Lower leg skin (tissue), 4 donors: ENCODE measurements at regions not wholly inside any gene's neighbourhood (a gene's known extent, or its start where the extent isn't known, plus 50 kb on each side); places are given as distances from the start of the nearest gene placed in this dataset.
"Not testable (repeated sequence)": the region's sequence is repeated elsewhere in the genome, so short reads cannot be mapped to it uniquely, and the experiment has no call there.

ENCODE experiments used
- DNase-seq, 2 donors: peaks; one replicate each; pipeline ENCODE4 v3.0.0-alpha.2; 2019; ENCODE audit warnings: low spot score in 2 of 2
- H3K4me3 ChIP-seq: fragments of 200-600 bp; sonication (generic); 2 replicates; pipeline ENCODE4 v1.5.1; 2017; ENCODE audit warnings: mild to moderate bottlenecking, low read depth; ENCODE audit not compliant: poor library complexity, severe bottlenecking
- CTCF ChIP-seq, 3 donors: fragments of 450-650 bp; IDR thresholded peaks; one replicate each; pipeline ENCODE4 v1.5.1; 2016; ENCODE audit warnings: antibody characterized with exemption in 3 of 3, mild to moderate bottlenecking in 3 of 3, moderate library complexity in 2 of 3
- POLR2A ChIP-seq, 2 donors: fragments of 450-650 bp; IDR thresholded peaks; one replicate each; pipeline ENCODE4 v1.6.1; 2016 to 2017; ENCODE audit warnings: antibody characterized with exemption in 2 of 2, mild to moderate bottlenecking in 1 of 2, moderate library complexity in 1 of 2
- WGBS, 2 donors: methylation state at CpG; one replicate each; pipeline ENCODE4 v1.1.5; 2018; 5-methylcytosine and 5-hydroxymethylcytosine counted together
- intact Hi-C: fragments of 100-400 bp; cut with DNase I; formaldehyde crosslinking; loops from one replicate; pipeline ENCODE4 v1.15.0; 2023; ENCODE audit warnings: low total_unique reads

DNA sequence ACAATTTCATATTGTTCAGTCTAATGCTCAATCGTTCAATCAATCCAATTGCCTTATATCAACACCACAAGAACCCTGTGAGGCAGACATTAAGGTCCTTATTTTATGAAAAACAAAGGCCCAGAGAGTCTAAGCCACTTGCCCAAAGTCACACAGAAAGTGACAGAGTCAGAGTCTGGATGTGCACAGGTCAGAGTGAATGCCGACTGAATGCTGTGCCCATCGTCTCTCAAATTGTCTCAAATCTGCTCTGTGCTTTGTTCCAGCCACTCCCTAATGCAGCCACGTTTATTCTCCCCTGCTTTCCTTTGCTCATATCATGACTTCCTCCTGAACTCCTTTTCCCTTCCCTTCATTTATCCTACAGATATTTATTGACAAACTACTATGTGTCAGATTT is 558.3 kb downstream of the MATN1 start:
- 55 to 74% methylated on average over 4 of the region's 4 CpGs for WGBS, 2 donors
- peak in 1 of 2 donors; percentile 8 for DNase-seq
- no peak for TF ChIP-seq POLR2A (IDR thresholded peaks at IDR 0.05)
- TF ChIP-seq CTCF (IDR thresholded peaks at IDR 0.05): no peak

DNA sequence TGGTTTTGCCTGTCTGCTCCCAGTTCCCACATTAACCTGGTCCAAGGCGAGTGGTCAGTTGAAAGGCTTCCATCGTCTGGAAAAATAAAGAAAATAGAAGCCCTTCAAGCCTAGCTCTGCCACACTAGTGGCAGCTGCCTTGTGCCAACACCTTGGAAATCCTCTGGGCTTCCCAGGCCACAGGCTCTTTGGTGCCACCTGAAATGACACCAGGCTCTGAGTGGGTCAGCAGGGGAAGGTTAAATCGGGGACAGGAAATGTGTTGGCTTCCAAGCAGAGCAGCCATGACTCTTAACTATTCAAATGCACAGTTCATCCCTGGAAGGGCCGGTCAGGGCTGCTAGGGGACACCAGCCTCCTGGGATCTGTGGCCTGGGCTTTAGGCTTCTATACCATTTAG is 558.7 kb downstream of the MATN1 start:
- intact Hi-C loops: no loop called here
- peak in 1 of 2 donors; percentile 54 for DNase-seq
- no peak for TF ChIP-seq CTCF (IDR thresholded peaks at IDR 0.05)
- no peak for TF ChIP-seq POLR2A (IDR thresholded peaks at IDR 0.05)
- WGBS, 2 donors: 74 to 80% methylated on average over 4 of the region's 4 CpGs
- no peak overlapping the region for H3K4me3 ChIP-seq

More for the DNA sequence above, 558.3 kb downstream of the MATN1 start:
- H3K4me3 ChIP-seq: no peak overlapping the region
- intact Hi-C loops: no loop called here

GRCh38 chr1:30162565-30162964 is 560.8 kb downstream of the MATN1 start:
- no peak for DNase-seq

GRCh38 chr1:30161953-30162352 is 561.4 kb downstream of the MATN1 start:
- 60 to 71% methylated on average over 6 of the region's 6 CpGs for WGBS, 2 donors
- TF ChIP-seq CTCF (IDR thresholded peaks at IDR 0.05) (no peak), POLR2A (IDR thresholded peaks at IDR 0.05) (no peak)
- no peak overlapping the region for H3K4me3 ChIP-seq
- no peak for DNase-seq
- intact Hi-C loops: no loop called here

More at GRCh38 chr1:30162565-30162964, 560.8 kb downstream of the MATN1 start:
- no peak overlapping the region for H3K4me3 ChIP-seq
- intact Hi-C loops: no loop called here
- TF ChIP-seq POLR2A (IDR thresholded peaks at IDR 0.05) (no peak), CTCF (IDR thresholded peaks at IDR 0.05) (no peak)
- WGBS, 2 donors: 77 to 80% methylated on average over 2 of the region's 2 CpGs

- intact Hi-C loops: no loop called here
- WGBS, 2 donors: 85% methylated on average over 12 of the region's 12 CpGs
- no peak for DNase-seq
- TF ChIP-seq CTCF (IDR thresholded peaks at IDR 0.05): no peak
- TF ChIP-seq POLR2A (IDR thresholded peaks at IDR 0.05): no peak
- no peak overlapping the region for H3K4me3 ChIP-seq
Observed at GRCh38 chr1:30160999-30161689, 562.2 kb downstream of the MATN1 start.

DNA sequence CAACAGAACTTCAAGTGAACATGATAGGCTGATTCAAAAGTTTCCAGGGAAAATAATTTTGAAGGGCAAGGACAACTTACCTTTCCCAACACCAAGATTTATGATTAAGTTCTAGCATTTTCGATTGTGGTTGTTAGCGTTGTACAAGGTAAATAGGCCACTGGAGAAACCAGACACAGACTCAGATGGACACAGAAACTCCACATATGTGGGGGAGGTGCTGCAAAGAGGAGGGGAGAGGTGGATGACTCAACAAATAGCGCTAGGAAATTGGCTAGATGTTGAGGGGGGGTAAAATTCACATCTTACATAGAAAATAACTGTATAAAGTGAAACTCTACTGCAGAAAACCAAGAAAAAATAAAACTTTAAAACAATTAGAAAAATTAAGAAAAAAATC is 564.4 kb downstream of the MATN1 start:
- intact Hi-C loops: no loop called here
- H3K4me3 ChIP-seq: no peak overlapping the region
- no peak for DNase-seq
- TF ChIP-seq POLR2A (IDR thresholded peaks at IDR 0.05): no peak
- TF ChIP-seq CTCF (IDR thresholded peaks at IDR 0.05): no peak
- WGBS, 2 donors: 51 to 57% methylated on average over 3 of the region's 3 CpGs

DNA sequence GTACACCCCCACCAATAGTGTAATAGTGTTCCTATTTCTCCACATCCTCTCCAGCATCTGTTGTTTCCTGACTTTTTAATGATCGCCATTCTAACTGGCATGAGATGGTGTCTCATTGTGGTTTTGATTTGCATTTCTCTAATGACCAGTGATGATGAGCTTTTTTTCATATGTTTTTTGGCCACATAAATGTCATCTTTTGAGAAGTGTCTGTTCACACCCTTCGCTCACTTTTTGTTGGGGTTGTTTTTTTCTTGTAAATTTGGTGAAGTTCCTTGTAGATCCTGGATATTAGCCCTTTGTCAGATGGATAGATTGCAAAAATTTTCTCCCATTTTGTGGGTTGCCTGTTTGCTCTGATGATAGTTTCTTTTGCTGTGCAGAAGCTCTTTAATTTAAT is 567.7 kb downstream of the MATN1 start:
- WGBS, 2 donors: 95% methylated on average over 2 of the region's 2 CpGs
- DNase-seq, intact Hi-C loops, H3K4me3 ChIP-seq: not testable (repeated sequence)

- 82 to 89% methylated on average over 3 of the region's 3 CpGs for WGBS, 2 donors
- H3K4me3 ChIP-seq, DNase-seq, intact Hi-C loops: not testable (repeated sequence)
Observed at GRCh38 chr1:30155253-30155652, 568.1 kb downstream of the MATN1 start.
